Non-pigmented ciliary epithelial cell (primary cell): ENCODE measurements at regions not wholly inside any gene's neighbourhood (a gene's known extent, or its start where the extent isn't known, plus 50 kb on each side); places are given as distances from the start of the nearest gene placed in this dataset.

Source experiments
- DNase-seq: peaks from one replicate; pipeline ENCODE4 v3.0.0-alpha.2; 2010; ENCODE audit warnings: low read depth

DNA sequence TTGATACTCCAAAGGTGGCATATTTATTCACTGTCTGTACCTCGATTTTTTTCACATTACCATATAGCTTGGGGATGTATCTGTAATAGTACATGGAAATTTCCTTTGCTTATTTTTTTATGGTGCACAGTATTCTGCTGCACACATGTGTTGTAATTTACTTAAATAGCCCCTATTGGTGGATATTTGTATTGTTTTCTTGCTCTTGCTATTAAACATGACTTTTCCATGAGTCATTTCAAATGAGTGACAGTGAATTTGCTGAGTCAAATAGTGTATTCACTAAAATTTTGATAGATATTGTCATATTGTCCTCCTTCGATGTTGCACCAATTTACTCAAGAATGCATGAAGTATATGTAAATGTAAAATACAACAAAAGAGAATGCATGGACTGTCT is 122.7 kb upstream of the STEAP4 start:
- DNase-seq = no peak

DNA sequence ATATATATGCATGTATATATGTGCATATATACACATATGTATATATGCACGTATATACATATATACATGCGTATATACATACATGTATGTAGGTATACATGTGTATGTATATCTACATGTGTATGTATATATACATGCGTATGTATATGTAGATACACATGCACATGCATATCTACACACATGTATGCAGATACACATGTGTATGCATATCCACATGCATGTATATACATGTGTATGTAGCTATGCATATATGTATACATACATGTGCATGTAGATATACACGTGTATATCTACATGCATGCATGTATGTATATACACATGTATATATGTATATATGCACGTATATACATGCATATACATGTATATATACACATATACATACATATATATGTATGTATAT is 95.8 kb upstream of the STEAP4 start:
- DNase-seq = no peak

- no peak for DNase-seq
Measured at GRCh38 chr7:88401009-88401623, 94.4 kb upstream of the STEAP4 start.

GRCh38 chr7:88399696-88400240 is 93.1 kb upstream of the STEAP4 start:
- no peak for DNase-seq

DNA sequence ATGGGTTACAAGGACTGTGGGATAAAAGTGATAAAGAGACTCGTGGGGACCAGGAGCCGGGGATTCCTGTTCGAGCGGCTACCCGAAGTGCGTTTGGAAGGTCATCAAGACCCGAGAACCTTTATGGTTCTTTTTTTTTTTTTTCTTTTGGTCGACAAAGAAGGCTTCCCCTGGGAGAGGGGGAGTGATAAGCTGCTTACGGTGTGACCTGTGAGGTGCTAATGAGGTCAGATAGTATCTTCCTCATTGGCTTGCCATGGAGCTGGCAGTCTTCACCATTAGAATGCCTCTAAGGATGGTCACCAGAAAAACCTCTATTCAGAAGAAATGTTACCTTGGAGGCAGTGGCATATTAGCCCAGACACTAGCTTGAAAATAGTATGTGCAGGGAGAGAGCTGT is 92.3 kb upstream of the STEAP4 start:
- DNase-seq = no peak

- no peak for DNase-seq
Measured at GRCh38 chr7:88398459-88398858, 91.8 kb upstream of the STEAP4 start.

DNA sequence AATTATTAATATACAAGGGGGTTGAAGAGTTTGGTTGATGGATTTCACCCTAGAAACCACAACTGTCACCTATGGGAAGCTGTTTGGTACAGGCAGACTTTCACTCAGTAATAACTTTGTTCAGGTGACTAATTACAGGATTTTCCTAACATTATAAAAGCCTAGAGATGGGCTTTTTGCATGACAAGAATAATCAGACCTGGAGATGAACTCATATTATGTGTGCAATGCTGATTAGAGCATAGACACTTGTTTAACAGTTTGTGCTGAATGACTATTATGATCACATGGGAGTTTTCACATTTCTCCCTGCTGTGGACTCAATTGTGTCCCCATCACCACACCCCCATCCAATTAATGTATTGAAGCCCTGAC is 90.2 kb upstream of the STEAP4 start:
- no peak for DNase-seq

GRCh38 chr7:88396295-88396947 is 89.7 kb upstream of the STEAP4 start:
- DNase-seq = no peak

GRCh38 chr7:88395715-88396114 is 89.0 kb upstream of the STEAP4 start:
- no peak for DNase-seq

DNA sequence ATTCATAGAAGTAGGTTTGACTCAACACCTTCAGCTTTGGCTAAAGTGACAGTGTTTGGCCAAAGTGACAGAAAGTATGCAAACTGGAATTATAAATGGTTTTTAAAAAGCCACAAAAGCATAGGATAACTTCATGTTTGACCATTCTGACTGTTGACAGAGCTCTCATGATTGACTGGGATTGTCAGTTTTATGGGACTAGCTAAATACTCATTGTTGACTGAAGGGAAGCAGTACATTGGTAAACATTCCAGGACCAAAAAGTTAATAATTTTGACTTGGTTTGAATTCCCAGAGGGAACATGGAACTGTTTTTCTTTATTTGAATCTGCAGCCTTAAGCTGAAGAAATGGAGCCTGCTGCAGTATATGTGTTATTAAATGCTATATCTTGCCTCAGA is 84.6 kb upstream of the STEAP4 start:
- DNase-seq = no peak

DNA sequence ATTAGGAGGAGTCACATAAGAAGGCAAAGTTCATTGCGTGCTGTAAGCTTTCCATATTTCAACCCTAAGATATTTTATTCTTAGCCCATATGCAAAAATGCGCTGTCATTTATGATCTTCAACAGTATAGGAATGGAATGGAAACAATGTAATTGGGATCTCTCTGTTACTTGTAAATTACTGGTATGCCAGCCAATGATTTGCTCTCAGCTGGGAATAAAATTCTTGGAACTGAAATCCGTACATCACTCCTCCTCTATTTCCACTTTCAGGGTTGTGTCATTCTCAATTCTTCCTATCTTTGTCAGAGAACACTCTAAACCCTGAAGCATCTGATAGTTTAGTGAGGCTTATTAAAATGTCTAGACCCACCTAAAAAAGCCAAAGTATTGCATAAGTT is 80.7 kb upstream of the STEAP4 start:
- no peak for DNase-seq

DNA sequence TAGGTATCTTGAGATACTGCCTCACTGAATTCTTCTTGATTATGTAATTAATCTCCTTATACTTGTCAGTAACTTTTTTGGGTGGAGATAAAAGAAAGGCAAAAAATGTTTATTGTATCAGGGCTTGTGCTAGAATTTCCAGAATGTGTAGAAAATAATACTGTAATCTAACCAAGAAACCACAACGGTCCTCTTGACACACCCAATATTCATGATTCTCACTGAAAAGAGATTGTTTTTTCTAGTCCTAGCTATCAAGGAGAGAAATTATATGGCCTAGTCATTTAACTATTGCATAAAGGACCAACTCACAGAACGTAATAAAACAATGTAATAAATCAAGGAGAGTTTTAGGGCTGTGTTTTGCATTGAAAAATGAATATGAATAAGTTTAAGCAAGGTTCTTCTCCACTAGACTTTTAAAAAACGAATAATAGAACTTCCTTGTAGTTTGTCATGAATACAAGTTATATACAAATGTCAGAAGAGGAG is 80.0 kb upstream of the STEAP4 start:
- DNase-seq = no peak

DNA sequence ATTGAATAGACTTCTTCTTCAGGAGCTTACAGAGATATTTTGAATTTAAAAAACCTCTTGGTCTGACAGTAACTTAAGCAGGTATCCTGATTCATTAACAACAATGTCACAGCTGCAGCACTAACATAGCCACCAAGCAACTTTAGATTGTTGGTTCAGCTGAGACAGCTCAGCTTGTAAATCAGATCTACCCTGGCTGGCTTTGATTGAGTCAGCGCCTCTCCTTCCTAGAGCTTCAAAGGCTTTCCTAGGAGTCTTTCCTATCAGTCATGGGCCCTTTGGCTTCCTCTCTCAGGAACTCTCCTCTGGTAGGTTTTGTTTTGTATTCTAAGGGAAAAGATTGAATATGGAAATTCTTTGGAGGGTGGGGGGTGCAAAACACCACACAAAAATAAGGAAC is 70.7 kb upstream of the STEAP4 start:
- no peak for DNase-seq

- DNase-seq = no peak
Measured at GRCh38 chr7:88368686-88369085, 62.0 kb upstream of the STEAP4 start.

DNA sequence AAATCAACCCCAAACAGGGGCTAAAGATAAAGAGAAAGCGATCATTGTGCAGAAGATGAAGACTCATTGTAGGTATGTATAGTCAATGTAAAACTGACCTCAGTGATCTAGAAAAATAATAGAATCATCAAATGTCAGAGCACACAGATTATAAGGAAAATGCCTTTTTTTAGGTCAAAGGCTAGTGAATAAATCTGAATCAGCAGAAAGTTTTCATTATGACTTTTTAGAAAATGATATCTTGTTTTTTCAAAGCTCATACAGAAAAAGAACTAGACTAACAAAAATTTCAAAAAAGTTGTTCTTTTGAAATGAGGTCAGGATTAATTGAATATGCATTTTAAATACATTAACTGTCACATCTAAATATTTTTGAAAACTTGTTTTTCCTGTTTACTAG is 60.2 kb upstream of the STEAP4 start:
- no peak for DNase-seq

DNA sequence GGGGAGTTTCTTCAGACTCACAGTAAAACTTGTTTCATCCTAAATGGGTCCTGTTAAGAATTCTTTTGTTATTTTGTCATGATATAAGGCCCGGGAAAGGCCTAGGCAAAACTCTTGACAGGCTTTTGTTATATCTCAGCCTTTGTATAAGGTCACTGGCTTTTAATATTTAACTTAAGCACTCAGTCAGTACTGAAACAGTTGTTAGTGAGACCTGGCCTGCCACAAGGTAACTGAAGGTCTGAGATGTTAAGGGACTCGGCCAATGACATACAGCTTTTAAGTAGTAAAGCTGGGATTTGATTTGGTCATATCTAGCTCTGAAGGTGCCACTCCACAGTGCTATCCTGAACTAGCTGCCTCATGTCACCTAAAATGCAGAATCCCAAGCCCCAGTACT is 57.2 kb upstream of the STEAP4 start:
- DNase-seq = no peak

DNA sequence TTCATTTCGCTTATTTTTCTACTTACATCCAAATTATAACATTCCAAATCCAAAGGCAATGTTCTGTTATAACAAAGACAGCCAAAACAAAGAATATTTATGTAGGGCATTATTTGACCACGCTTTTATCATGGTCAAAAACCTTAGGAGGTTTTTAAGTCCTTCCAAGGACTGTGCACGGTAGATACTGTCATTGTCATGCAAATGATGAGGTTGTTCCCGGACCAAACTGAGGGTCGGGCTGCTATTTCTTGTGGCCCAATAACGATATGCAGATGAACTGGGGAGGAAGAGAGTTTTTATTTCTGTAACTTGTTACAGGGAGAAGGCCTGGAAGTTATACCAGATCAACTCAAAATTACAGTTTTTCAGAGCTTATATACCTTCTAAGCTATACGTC is 56.6 kb upstream of the STEAP4 start:
- no peak for DNase-seq

DNA sequence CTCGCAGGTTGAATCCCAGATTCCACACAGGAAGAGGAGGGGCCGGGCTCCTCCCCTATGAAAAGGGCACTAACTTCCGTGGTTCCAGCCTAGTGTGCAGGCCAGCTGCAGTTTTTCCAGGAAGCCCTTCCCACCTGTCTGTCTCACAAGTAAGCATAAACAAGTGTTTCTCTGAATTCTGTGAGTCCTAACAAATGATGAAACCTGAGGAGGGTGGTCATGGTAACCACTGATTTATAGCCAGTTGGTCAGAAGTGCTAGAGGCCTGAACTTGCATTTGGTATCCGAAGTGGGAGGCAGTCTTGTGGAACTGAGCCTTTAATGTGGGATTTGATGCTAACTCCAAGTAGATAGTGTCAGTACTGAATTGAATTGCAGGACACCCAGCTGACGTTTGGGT is 54.7 kb upstream of the STEAP4 start:
- DNase-seq = no peak

DNA sequence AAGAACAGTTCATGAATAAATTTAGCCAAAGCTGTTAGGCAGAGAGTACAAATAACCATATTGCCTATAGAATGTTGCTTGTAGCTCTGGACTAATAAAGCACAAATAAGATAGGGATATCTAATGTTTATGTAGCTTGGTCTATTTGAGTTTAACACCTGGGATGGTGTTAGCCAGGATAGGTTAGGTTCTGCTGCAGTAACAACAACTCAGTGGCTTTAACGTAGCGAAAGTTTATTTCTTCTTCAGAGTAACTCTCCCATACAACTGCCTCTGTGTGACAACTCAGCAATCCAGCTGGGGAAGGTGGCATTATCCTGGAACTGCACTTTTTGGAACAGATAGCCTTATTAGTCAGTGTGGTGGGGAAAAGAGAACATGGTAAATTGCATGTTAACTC is 52.2 kb upstream of the STEAP4 start:
- no peak for DNase-seq

GRCh38 chr7:88358526-88358838 is 51.8 kb upstream of the STEAP4 start:
- no peak for DNase-seq

- DNase-seq = no peak
Measured at GRCh38 chr7:88357781-88358525, 51.3 kb upstream of the STEAP4 start.

- DNase-seq = no peak
Measured at GRCh38 chr7:88357294-88357693, 50.6 kb upstream of the STEAP4 start.
